Hepatocyte (in vitro differentiated cells): ENCODE measurements at regions not wholly inside any gene's neighbourhood (a gene's known extent, or its start where the extent isn't known, plus 50 kb on each side); places are given as distances from the start of the nearest gene placed in this dataset.

Experiments
- EZH2phosphoT487 ChIP-seq: fragments of 200-600 bp; sonication (generic); IDR thresholded peaks from one replicate; pipeline ENCODE4 v1.6.1; 2018; ENCODE audit warnings: antibody characterized with exemption, mild to moderate bottlenecking, low read depth, moderate library complexity; ENCODE audit not compliant: unreplicated experiment, severe bottlenecking
- TF ChIP-seq, protein P1 (sequence below): fragments of 200-600 bp; sonication (generic); IDR thresholded peaks from 2 replicates; pipeline ENCODE4 v1.5.1; 2016; ENCODE audit warnings: antibody characterized with exemption, mild to moderate bottlenecking; ENCODE audit not compliant: poor library complexity

DNA sequence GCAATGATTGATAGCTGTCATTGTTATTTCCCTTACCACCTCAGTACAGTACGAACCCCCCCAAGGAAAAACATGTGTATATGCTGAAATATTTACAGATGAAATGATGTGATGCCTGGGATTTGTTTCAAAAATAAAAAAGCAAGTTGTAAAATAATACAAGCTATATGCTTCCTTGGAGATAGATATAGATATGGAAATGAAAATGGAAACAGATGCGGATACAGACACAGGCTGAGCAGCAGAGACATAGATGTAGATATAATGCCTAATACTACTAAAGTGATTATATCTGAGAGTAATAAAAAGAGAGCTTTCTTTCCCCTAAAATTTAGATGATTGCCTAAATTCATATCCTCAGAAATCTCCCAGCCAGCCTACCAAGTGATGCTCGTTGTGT lies 127.5 kb upstream of the TNPO1 start:
- TF ChIP-seq, protein P1, sequence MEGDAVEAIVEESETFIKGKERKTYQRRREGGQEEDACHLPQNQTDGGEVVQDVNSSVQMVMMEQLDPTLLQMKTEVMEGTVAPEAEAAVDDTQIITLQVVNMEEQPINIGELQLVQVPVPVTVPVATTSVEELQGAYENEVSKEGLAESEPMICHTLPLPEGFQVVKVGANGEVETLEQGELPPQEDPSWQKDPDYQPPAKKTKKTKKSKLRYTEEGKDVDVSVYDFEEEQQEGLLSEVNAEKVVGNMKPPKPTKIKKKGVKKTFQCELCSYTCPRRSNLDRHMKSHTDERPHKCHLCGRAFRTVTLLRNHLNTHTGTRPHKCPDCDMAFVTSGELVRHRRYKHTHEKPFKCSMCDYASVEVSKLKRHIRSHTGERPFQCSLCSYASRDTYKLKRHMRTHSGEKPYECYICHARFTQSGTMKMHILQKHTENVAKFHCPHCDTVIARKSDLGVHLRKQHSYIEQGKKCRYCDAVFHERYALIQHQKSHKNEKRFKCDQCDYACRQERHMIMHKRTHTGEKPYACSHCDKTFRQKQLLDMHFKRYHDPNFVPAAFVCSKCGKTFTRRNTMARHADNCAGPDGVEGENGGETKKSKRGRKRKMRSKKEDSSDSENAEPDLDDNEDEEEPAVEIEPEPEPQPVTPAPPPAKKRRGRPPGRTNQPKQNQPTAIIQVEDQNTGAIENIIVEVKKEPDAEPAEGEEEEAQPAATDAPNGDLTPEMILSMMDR: no peak
- no peak for TF ChIP-seq EZH2phosphoT487
